HCT116 (cell line): ENCODE measurements at regions not wholly inside any gene's neighbourhood (a gene's known extent, or its start where the extent isn't known, plus 50 kb on each side); places are given as distances from the start of the nearest gene placed in this dataset.

Experiments used
- ATAC-seq: fragments of 200-7000 bp; cut with Tn5 transposase; 2 replicates; pipeline ENCODE4 v1.9.1; 2020; ENCODE audit warnings: mild to moderate bottlenecking, moderate library complexity
- BruUV-seq: library from RNA; stranded (reverse); fragments of 400-500 nt; replicated peaks from 2 replicates; lab custom pipeline; 2021; lab: Mats Ljungman, UMichigan
- CTCF ChIA-PET: fragments of 300-600 bp; sonication (Branson Sonifier 250); formaldehyde crosslinking; loops from one replicate; lab custom pipeline; 2021; ENCODE audit warnings: antibody characterized with exemption; lab: Charles Lee
- POLR2A ChIA-PET: fragments of 300-600, 350-600 bp; sonication (Branson Sonifier 250); formaldehyde crosslinking; loops from one replicate; lab custom pipeline; 2021; ENCODE audit warnings: antibody characterized with exemption; lab: Charles Lee
- RAD21 ChIA-PET, 2 experiments: fragments of 300-600 bp; sonication (Branson Sonifier 250); formaldehyde crosslinking; loops; one replicate each; lab custom pipeline; 2023; ENCODE audit warnings: low total read pairs in 2 of 2; ENCODE audit not compliant: uncharacterized antibody in 2 of 2, unreplicated experiment in 2 of 2, low non-redundant PET in 1 of 2; lab: Charles Lee
- DNase-seq: peaks from one replicate; pipeline ENCODE4 v3.0.0-alpha.2; 2010; ENCODE audit warnings: low read depth, low spot score
- H2AFZ ChIP-seq: fragments of 200-600 bp; shearing (Covaris generic), sonication (generic); 2 replicates; pipeline ENCODE4 v1.6.1; 2017; ENCODE audit warnings: low read depth, mixed run types, mixed read lengths, antibody characterized with exemption, low read length; ENCODE audit not compliant: poor library complexity, severe bottlenecking
- H3K27ac ChIP-seq: 2 replicates; pipeline ENCODE4 v1.5.1; 2012; ENCODE audit warnings: low read depth, low read length
- H3K27me3 ChIP-seq: fragments of 200-600 bp; sonication (generic); 2 replicates; pipeline ENCODE4 v1.6.1; 2016; ENCODE audit warnings: mixed run types, low read length, mixed read lengths; ENCODE audit not compliant: insufficient read depth
- H3K36me3 ChIP-seq, 2 experiments: fragments of 200-500 bp in 1 of 2; fragments of 200-600 bp in 1 of 2; sonication (Bioruptor generic) in 1 of 2; sonication (generic) in 1 of 2; 2 replicates each; pipeline versions ENCODE4 v1.5.1 to v1.6.1; 2014 to 2016; ENCODE audit warnings: low read length in 2 of 2, inconsistent platforms in 1 of 2, mixed read lengths in 1 of 2, mixed run types in 1 of 2; ENCODE audit not compliant: insufficient read depth in 2 of 2, control insufficient read depth in 1 of 2
- H3K4me1 ChIP-seq, 2 experiments: fragments of 200-600 bp in 1 of 2; sonication (generic) in 1 of 2; 2 replicates each; pipeline versions ENCODE4 v1.5.1 to v1.6.1; 2012 to 2017; ENCODE audit warnings: low read length in 2 of 2, inconsistent platforms in 1 of 2, mild to moderate bottlenecking in 1 of 2, mixed read lengths in 1 of 2, mixed run types in 1 of 2, moderate library complexity in 1 of 2; ENCODE audit not compliant: insufficient read depth in 2 of 2, control insufficient read depth in 1 of 2
- H3K4me2 ChIP-seq: fragments of 200-600 bp; sonication (generic); 2 replicates; pipeline ENCODE4 v1.6.1; 2017; ENCODE audit warnings: mixed run types, low read length, mixed read lengths
- H3K4me3 ChIP-seq, 2 experiments: fragments of 200-600 bp in 1 of 2; sonication (generic) in 1 of 2; replicated peaks in 1 of 2; 2 replicates each; pipeline ENCODE4 v1.5.1; 2011 to 2016; ENCODE audit warnings: low read length in 2 of 2, control low read depth in 1 of 2, low read depth in 1 of 2, mild to moderate bottlenecking in 1 of 2, mixed read lengths in 1 of 2, mixed run types in 1 of 2
- H3K79me2 ChIP-seq: fragments of 200-600 bp; sonication (generic); 2 replicates; pipeline ENCODE4 v1.6.1; 2017; ENCODE audit warnings: mild to moderate bottlenecking, mixed run types, low read length, moderate library complexity, mixed read lengths; ENCODE audit not compliant: insufficient read depth
- H3K9ac ChIP-seq: fragments of 200-600 bp; sonication (generic); 2 replicates; pipeline ENCODE4 v1.6.1; 2016; ENCODE audit warnings: low read length, mixed read lengths
- H3K9me2 ChIP-seq: fragments of 200-600 bp; sonication (generic), shearing (Covaris generic); 2 replicates; pipeline ENCODE4 v1.6.1; 2017; ENCODE audit warnings: mixed run types, mild to moderate bottlenecking, moderate library complexity; ENCODE audit not compliant: insufficient read depth
- H3K9me3 ChIP-seq, 2 experiments: fragments of 200-500 bp in 1 of 2; fragments of 200-600 bp in 1 of 2; sonication (Bioruptor generic) in 1 of 2; sonication (generic) in 1 of 2; 2 replicates each; pipeline ENCODE4 v1.6.1; 2014 to 2017; ENCODE audit warnings: low read length in 2 of 2, mixed read lengths in 2 of 2, inconsistent platforms in 1 of 2, low read depth in 1 of 2, mild to moderate bottlenecking in 1 of 2, mixed run types in 1 of 2, moderate library complexity in 1 of 2; ENCODE audit not compliant: control insufficient read depth in 1 of 2, insufficient read depth in 1 of 2
- H4K20me1 ChIP-seq: fragments of 200-600 bp; sonication (generic), shearing (Covaris generic); 2 replicates; pipeline ENCODE4 v1.6.1; 2017; ENCODE audit warnings: mixed run types, mild to moderate bottlenecking, moderate library complexity; ENCODE audit not compliant: insufficient read depth
- CBX3 ChIP-seq: IDR thresholded peaks from 2 replicates; pipeline ENCODE4 v1.6.1; 2012; ENCODE audit warnings: low read depth
- CEBPB ChIP-seq: IDR thresholded peaks from 2 replicates; pipeline ENCODE4 v1.6.1; 2012; ENCODE audit warnings: low read depth
- CTCF ChIP-seq, 3 experiments: fragments of 200-600 bp in 1 of 3; sonication (generic) in 1 of 3; IDR thresholded peaks in 2 of 3; conservative IDR thresholded peaks in 1 of 3; 2 replicates each; pipeline ENCODE4 v1.5.1; 2012 to 2017; ENCODE audit warnings: low read depth in 2 of 3, low read length in 2 of 3, antibody characterized with exemption in 1 of 3, borderline replicate concordance in 1 of 3, control low read depth in 1 of 3, mild to moderate bottlenecking in 1 of 3, mixed read lengths in 1 of 3, mixed run types in 1 of 3, moderate library complexity in 1 of 3; ENCODE audit not compliant: insufficient read depth in 1 of 3
- EGR1 ChIP-seq: IDR thresholded peaks from 2 replicates; pipeline ENCODE4 v1.6.1; 2012; ENCODE audit warnings: low read depth
- FOSL1 ChIP-seq: IDR thresholded peaks from 2 replicates; pipeline ENCODE4 v1.6.1; 2012; ENCODE audit warnings: low read depth
- JUND ChIP-seq: IDR thresholded peaks from 2 replicates; pipeline ENCODE4 v1.6.1; 2012
- MAX ChIP-seq: IDR thresholded peaks from 2 replicates; pipeline ENCODE4 v1.6.1; 2012
- RAD21 ChIP-seq: IDR thresholded peaks from 2 replicates; pipeline ENCODE4 v1.6.1; 2012; ENCODE audit warnings: low read depth, mild to moderate bottlenecking
- REST ChIP-seq: IDR thresholded peaks from 2 replicates; pipeline ENCODE4 v1.6.1; 2012; ENCODE audit warnings: low read depth
- SIN3A ChIP-seq: IDR thresholded peaks from 2 replicates; pipeline ENCODE4 v1.6.1; 2012; ENCODE audit warnings: low read depth
- SP1 ChIP-seq: IDR thresholded peaks from 2 replicates; pipeline ENCODE4 v1.6.1; 2012; ENCODE audit warnings: low read depth
- YY1 ChIP-seq: IDR thresholded peaks from 2 replicates; pipeline ENCODE4 v1.6.1; 2011; ENCODE audit warnings: low read length, low read depth, moderate library complexity, mild to moderate bottlenecking; ENCODE audit not compliant: insufficient replicate concordance; ENCODE audit errors: extremely low read depth
- ZFX ChIP-seq: fragments of 450-650 bp; IDR thresholded peaks from 2 replicates; pipeline ENCODE4 v1.6.1; 2017
- ZNF274 ChIP-seq: fragments of 200-500 bp; sonication (Bioruptor generic); IDR thresholded peaks from 2 replicates; pipeline ENCODE4 v1.6.1; 2014; ENCODE audit warnings: mild to moderate bottlenecking, low read depth, low read length, inconsistent platforms
- intact Hi-C: fragments of 100-400 bp; cut with micrococcal nuclease; formaldehyde crosslinking; loops from 2 replicates; pipeline ENCODE4 v1.10.0; 2022

- Histone ChIP-seq H3K4me2 (no peak overlapping the region), H4K20me1 (no peaks in the 10 kb centered on the region), H3K4me1 (peaks cover 15 to 19% of the 10 kb centered on the region in 2 experiments), H3K9ac (no peak overlapping the region), H3K9me2 (no peaks in the 10 kb centered on the region), H3K9me3 (no peaks in the 10 kb centered on the region), H3K36me3 (no peaks in the 10 kb centered on the region), H3K79me2 (no peaks in the 10 kb centered on the region), H3K27me3 (no peaks in the 10 kb centered on the region), H2AFZ (no peak overlapping the region), H3K27ac (no peak overlapping the region), H3K4me3 (no peak overlapping the region)
- DNase-seq (no peak), ATAC-seq (no peak)
- BruUV-seq = no TSS peak
- POLR2A ChIA-PET = no interaction called here
- intact Hi-C loops = no loop called here
- RAD21 ChIA-PET = interaction anchor here in 1 of 2 experiments (0.6 kb wide), 1 partner anchor 12 kb away, joined by 4 read pairs; no protein-coding TSS in a partner anchor
- CTCF ChIA-PET = no interaction called here
- no peak for TF ChIP-seq SP1
- no peak for TF ChIP-seq FOSL1
- no peak for TF ChIP-seq ZNF274
Observed at GRCh38 chr13:40113643-40114304, 458.3 kb downstream of the COG6 start.

GRCh38 chr13:40114305-40114896 is 458.9 kb downstream of the COG6 start:
- no TSS peak for BruUV-seq
- H3K4me2 ChIP-seq = no peak overlapping the region
- ChIA-PET POLR2A (no interaction called here), CTCF (no interaction called here), RAD21 (interaction anchor here in 1 of 2 experiments (0.6 kb wide), 1 partner anchor 12 kb away, joined by 4 read pairs; no protein-coding TSS in a partner anchor)
- H3K27ac ChIP-seq = no peak overlapping the region
- DNase-seq (no peak), ATAC-seq (no peak)
- H3K4me3 ChIP-seq = no peak overlapping the region
- no peaks in the 10 kb centered on the region for H4K20me1 ChIP-seq
- H3K9me3 ChIP-seq = no peaks in the 10 kb centered on the region
- no peaks in the 10 kb centered on the region for H3K9me2 ChIP-seq
- H3K9ac ChIP-seq = no peak overlapping the region
- H3K27me3 ChIP-seq = no peaks in the 10 kb centered on the region
- H3K4me1 ChIP-seq = peaks cover 15 to 19% of the 10 kb centered on the region in 2 experiments
- no peaks in the 10 kb centered on the region for H3K36me3 ChIP-seq
- intact Hi-C loops = no loop called here
- H3K79me2 ChIP-seq = no peaks in the 10 kb centered on the region
- no peak overlapping the region for H2AFZ ChIP-seq
- no peak for TF ChIP-seq ZFX
- no peak for TF ChIP-seq EGR1
- no peak for TF ChIP-seq CTCF (IDR thresholded peaks at IDR 0.05 in 2 of 3, conservative IDR thresholded peaks at IDR 0.05 in 1 of 3; ENCODE audit: borderline replicate concordance in 1 of 3, insufficient read depth in 1 of 3, low read depth in 2 of 3, low read length in 2 of 3)
- TF ChIP-seq RAD21 = no peak
- no peak for TF ChIP-seq MAX
- TF ChIP-seq SIN3A = no peak
- TF ChIP-seq CEBPB = no peak
- no peak for TF ChIP-seq YY1
- no peak for TF ChIP-seq JUND
- no peak for TF ChIP-seq CBX3
- TF ChIP-seq SP1 = no peak
- TF ChIP-seq REST = no peak
- no peak for TF ChIP-seq FOSL1
